Panc1 (cell line): ENCODE measurements at regions not wholly inside any gene's neighbourhood (a gene's known extent, or its start where the extent isn't known, plus 50 kb on each side); places are given as distances from the start of the nearest gene placed in this dataset.
"Not testable (repeated sequence)": the region's sequence is repeated elsewhere in the genome, so short reads cannot be mapped to it uniquely, and the experiment has no call there.

Experiments
- ATAC-seq: fragments of 200-7000 bp; cut with Tn5 transposase; 2 replicates; pipeline ENCODE4 v1.9.1; 2020; ENCODE audit warnings: mild to moderate bottlenecking, moderate library complexity
- BruUV-seq: library from RNA; stranded (reverse); fragments of 400-500 nt; replicated peaks from 2 replicates; lab custom pipeline; 2021; lab: Mats Ljungman, UMichigan
- CTCF ChIA-PET: fragments of 300-600 bp; sonication (Branson Sonifier 250); formaldehyde crosslinking; loops from one replicate; lab custom pipeline; 2022; ENCODE audit warnings: antibody characterized with exemption; lab: Charles Lee
- POLR2A ChIA-PET: fragments of 300-600 bp; sonication (Branson Sonifier 250); formaldehyde crosslinking; loops from one replicate; lab custom pipeline; 2022; ENCODE audit warnings: antibody characterized with exemption; lab: Charles Lee
- DNase-seq: peaks from one replicate; pipeline ENCODE4 v3.0.0-alpha.2; 2010; ENCODE audit warnings: low read depth, low spot score
- H3K27ac ChIP-seq: 2 replicates; pipeline ENCODE4 v1.5.1; 2011; ENCODE audit warnings: mild to moderate bottlenecking, low read length, inconsistent platforms
- H3K27me3 ChIP-seq: fragments of 200-500 bp; sonication (Bioruptor generic); 2 replicates; pipeline ENCODE4 v1.6.0; 2014; ENCODE audit warnings: low read length, inconsistent platforms; ENCODE audit not compliant: control insufficient read depth, insufficient read depth
- H3K36me3 ChIP-seq: fragments of 200-500 bp; sonication (Bioruptor generic); 2 replicates; pipeline ENCODE4 v1.5.1; 2014; ENCODE audit warnings: inconsistent platforms, mild to moderate bottlenecking, low read length, moderate library complexity; ENCODE audit not compliant: control insufficient read depth, insufficient read depth
- H3K4me1 ChIP-seq: 2 replicates; pipeline ENCODE4 v1.5.1; 2011; ENCODE audit warnings: inconsistent platforms, mild to moderate bottlenecking, low read length, moderate library complexity; ENCODE audit not compliant: control insufficient read depth, insufficient read depth
- H3K4me3 ChIP-seq, 2 experiments: 2 replicates each; pipeline ENCODE4 v1.5.1; 2011 to 2012; ENCODE audit warnings: low read depth in 2 of 2, low read length in 2 of 2, mild to moderate bottlenecking in 2 of 2, inconsistent platforms in 1 of 2, moderate library complexity in 1 of 2
- H3K9me3 ChIP-seq: fragments of 200-500 bp; sonication (Bioruptor generic); 2 replicates; pipeline ENCODE4 v1.5.1; 2014; ENCODE audit warnings: low read depth, mild to moderate bottlenecking, inconsistent platforms, low read length, moderate library complexity; ENCODE audit not compliant: control insufficient read depth, insufficient read depth
- POLR2AphosphoS5 ChIP-seq: IDR thresholded peaks from 2 replicates; pipeline ENCODE4 v1.6.1; 2012; ENCODE audit warnings: mild to moderate bottlenecking, low read depth, low read length, moderate library complexity
- SIN3A ChIP-seq: IDR thresholded peaks from 2 replicates; pipeline ENCODE4 v1.6.1; 2012; ENCODE audit warnings: low read depth, mild to moderate bottlenecking, low read length, moderate library complexity, borderline replicate concordance; ENCODE audit not compliant: insufficient read depth
- TCF7L2 ChIP-seq: IDR thresholded peaks from 2 replicates; pipeline ENCODE4 v1.6.1; 2011; ENCODE audit warnings: mild to moderate bottlenecking, low read depth, low read length, inconsistent platforms
- in situ Hi-C: cut with HindIII; loops from 2 replicates; pipeline ENCODE4 v1.10.0; 2016; ENCODE audit warnings: low sequenced_read_pairs, low pct_unique_long_range_greater_than_20kb
- intact Hi-C: fragments of 100-400 bp; cut with micrococcal nuclease; formaldehyde crosslinking; loops from one replicate; pipeline ENCODE4 v1.10.0; 2022; ENCODE audit not compliant: unreplicated experiment
- TF ChIP-seq, protein P1 (sequence below), 2 experiments: IDR thresholded peaks; 2 replicates each; pipeline ENCODE4 v1.6.1; 2011 to 2012; ENCODE audit warnings: low read depth in 2 of 2, control low read depth in 1 of 2, low read length in 1 of 2, mild to moderate bottlenecking in 1 of 2, moderate library complexity in 1 of 2; ENCODE audit not compliant: insufficient read depth in 1 of 2
- TF ChIP-seq, protein P2 (sequence below): fragments of 450-650 bp; IDR thresholded peaks from 2 replicates; pipeline ENCODE4 v1.5.1; 2017; ENCODE audit warnings: mild to moderate bottlenecking

- H3K4me1 ChIP-seq: no peaks in the 10 kb centered on the region
- POLR2A ChIA-PET: no interaction called here
- H3K27me3 ChIP-seq: no peaks in the 10 kb centered on the region
- DNase-seq (no peak), ATAC-seq (no peak)
- no peak overlapping the region for H3K4me3 ChIP-seq
- no peaks in the 10 kb centered on the region for H3K9me3 ChIP-seq
- TF ChIP-seq POLR2AphosphoS5 (no peak), SIN3A (no peak), TCF7L2 (no peak)
- TF ChIP-seq, protein P1, sequence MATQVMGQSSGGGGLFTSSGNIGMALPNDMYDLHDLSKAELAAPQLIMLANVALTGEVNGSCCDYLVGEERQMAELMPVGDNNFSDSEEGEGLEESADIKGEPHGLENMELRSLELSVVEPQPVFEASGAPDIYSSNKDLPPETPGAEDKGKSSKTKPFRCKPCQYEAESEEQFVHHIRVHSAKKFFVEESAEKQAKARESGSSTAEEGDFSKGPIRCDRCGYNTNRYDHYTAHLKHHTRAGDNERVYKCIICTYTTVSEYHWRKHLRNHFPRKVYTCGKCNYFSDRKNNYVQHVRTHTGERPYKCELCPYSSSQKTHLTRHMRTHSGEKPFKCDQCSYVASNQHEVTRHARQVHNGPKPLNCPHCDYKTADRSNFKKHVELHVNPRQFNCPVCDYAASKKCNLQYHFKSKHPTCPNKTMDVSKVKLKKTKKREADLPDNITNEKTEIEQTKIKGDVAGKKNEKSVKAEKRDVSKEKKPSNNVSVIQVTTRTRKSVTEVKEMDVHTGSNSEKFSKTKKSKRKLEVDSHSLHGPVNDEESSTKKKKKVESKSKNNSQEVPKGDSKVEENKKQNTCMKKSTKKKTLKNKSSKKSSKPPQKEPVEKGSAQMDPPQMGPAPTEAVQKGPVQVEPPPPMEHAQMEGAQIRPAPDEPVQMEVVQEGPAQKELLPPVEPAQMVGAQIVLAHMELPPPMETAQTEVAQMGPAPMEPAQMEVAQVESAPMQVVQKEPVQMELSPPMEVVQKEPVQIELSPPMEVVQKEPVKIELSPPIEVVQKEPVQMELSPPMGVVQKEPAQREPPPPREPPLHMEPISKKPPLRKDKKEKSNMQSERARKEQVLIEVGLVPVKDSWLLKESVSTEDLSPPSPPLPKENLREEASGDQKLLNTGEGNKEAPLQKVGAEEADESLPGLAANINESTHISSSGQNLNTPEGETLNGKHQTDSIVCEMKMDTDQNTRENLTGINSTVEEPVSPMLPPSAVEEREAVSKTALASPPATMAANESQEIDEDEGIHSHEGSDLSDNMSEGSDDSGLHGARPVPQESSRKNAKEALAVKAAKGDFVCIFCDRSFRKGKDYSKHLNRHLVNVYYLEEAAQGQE (IDR thresholded peaks at IDR 0.05; ENCODE audit: insufficient read depth in 1 of 2, low read depth in 2 of 2, low read length in 1 of 2): no peak
- TF ChIP-seq, protein P2, sequence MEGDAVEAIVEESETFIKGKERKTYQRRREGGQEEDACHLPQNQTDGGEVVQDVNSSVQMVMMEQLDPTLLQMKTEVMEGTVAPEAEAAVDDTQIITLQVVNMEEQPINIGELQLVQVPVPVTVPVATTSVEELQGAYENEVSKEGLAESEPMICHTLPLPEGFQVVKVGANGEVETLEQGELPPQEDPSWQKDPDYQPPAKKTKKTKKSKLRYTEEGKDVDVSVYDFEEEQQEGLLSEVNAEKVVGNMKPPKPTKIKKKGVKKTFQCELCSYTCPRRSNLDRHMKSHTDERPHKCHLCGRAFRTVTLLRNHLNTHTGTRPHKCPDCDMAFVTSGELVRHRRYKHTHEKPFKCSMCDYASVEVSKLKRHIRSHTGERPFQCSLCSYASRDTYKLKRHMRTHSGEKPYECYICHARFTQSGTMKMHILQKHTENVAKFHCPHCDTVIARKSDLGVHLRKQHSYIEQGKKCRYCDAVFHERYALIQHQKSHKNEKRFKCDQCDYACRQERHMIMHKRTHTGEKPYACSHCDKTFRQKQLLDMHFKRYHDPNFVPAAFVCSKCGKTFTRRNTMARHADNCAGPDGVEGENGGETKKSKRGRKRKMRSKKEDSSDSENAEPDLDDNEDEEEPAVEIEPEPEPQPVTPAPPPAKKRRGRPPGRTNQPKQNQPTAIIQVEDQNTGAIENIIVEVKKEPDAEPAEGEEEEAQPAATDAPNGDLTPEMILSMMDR: no peak
- H3K36me3 ChIP-seq: no peaks in the 10 kb centered on the region
- in situ Hi-C loops: no loop called here
- intact Hi-C loops: no loop called here
- CTCF ChIA-PET: no interaction called here
- BruUV-seq: no TSS peak
- no peak overlapping the region for H3K27ac ChIP-seq
Measured at GRCh38 chrX:1119275-1119674, 93.2 kb downstream of the CRLF2 start.

GRCh38 chrX:1118572-1119199 lies 93.8 kb downstream of the CRLF2 start:
- ATAC-seq: no peak
- Histone ChIP-seq H3K9me3 (no peaks in the 10 kb centered on the region), H3K4me1 (no peaks in the 10 kb centered on the region), H3K4me3 (no peak overlapping the region), H3K27me3 (no peaks in the 10 kb centered on the region), H3K27ac (no peak overlapping the region), H3K36me3 (no peaks in the 10 kb centered on the region)
- in situ Hi-C loops: no loop called here
- intact Hi-C loops: no loop called here
- TF ChIP-seq, protein P2: no peak
- TF ChIP-seq, protein P1 (IDR thresholded peaks at IDR 0.05; ENCODE audit: insufficient read depth in 1 of 2, low read depth in 2 of 2, low read length in 1 of 2): no peak
- TF ChIP-seq TCF7L2 (no peak), POLR2AphosphoS5 (no peak), SIN3A (no peak)
- DNase-seq: no peak
- ChIA-PET POLR2A (no interaction called here), CTCF (no interaction called here)
- no TSS peak for BruUV-seq

DNA sequence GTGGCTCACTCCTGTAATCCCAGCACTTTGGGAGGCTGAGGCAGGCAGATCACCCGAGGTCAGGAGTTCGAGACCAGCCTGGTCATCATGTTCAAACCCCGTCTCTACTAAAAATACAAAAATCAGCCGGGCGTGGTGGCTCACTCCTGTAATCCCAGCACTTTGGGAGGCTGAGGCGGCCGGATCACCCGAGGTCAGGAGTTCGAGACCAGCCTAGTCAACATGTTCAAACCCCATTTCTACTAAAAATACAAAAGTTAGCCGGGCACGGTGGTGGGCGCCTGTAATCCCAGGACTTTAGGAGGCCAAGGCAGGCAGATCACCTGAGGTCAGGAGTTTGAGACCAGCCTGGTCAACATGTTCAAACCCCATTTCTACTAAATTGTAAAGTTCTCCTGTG lies 97.0 kb downstream of the CRLF2 start:
- H3K36me3 ChIP-seq, H3K27ac ChIP-seq, CTCF ChIA-PET, H3K4me3 ChIP-seq, BruUV-seq, in situ Hi-C loops, H3K4me1 ChIP-seq, POLR2A ChIA-PET, H3K9me3 ChIP-seq, ATAC-seq, H3K27me3 ChIP-seq, DNase-seq, intact Hi-C loops: not testable (repeated sequence)
